GM12874 (cell line): ENCODE measurements at regions not wholly inside any gene's neighbourhood (a gene's known extent, or its start where the extent isn't known, plus 50 kb on each side); places are given as distances from the start of the nearest gene placed in this dataset.

Experiments used
- TF ChIP-seq, protein P1 (sequence below): IDR thresholded peaks from 2 replicates; pipeline ENCODE4 v1.5.1; 2011; ENCODE audit warnings: low read depth, mild to moderate bottlenecking, control low read depth, low read length, moderate library complexity; ENCODE audit not compliant: insufficient read depth

DNA sequence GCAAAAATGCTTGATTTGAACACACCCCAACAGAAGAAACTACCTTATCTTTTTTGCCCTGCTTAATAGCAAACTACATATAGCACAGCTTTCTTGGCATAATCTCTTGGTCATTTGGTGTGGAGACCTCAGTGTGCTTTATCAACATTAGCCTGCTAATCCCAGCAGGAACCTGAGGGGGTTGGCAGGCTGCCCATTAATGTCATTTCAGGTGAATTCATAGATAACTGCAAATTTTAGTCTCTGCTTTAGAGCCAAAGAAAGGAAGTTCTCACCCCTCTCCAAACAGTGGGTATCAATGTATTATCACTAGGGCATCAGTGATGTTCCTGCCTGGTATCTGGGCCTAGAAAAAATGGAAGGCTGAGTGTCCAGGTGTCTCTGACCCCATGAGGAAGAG lies 489.0 kb downstream of the NTRK2 start:
- TF ChIP-seq, protein P1, sequence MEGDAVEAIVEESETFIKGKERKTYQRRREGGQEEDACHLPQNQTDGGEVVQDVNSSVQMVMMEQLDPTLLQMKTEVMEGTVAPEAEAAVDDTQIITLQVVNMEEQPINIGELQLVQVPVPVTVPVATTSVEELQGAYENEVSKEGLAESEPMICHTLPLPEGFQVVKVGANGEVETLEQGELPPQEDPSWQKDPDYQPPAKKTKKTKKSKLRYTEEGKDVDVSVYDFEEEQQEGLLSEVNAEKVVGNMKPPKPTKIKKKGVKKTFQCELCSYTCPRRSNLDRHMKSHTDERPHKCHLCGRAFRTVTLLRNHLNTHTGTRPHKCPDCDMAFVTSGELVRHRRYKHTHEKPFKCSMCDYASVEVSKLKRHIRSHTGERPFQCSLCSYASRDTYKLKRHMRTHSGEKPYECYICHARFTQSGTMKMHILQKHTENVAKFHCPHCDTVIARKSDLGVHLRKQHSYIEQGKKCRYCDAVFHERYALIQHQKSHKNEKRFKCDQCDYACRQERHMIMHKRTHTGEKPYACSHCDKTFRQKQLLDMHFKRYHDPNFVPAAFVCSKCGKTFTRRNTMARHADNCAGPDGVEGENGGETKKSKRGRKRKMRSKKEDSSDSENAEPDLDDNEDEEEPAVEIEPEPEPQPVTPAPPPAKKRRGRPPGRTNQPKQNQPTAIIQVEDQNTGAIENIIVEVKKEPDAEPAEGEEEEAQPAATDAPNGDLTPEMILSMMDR = no peak

DNA sequence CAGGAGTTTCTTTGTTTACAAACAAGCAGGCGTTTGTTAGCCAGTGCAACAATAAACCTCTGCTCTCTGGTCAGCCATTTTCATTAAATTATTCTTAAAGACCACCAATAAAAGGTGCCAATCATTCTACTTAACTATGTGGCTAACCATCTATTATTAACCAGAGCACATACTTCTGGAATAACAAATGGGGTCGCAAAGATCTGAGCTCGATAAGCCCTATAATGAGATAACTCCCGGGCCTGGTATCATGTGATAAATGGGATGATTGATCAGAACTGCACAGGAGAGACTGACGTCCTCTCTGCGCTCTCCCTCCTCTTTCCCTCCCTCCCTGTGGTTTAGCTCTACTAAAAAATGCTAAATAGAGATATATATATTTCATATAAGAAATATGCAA lies 488.2 kb downstream of the NTRK2 start:
- TF ChIP-seq, protein P1 = no peak

DNA sequence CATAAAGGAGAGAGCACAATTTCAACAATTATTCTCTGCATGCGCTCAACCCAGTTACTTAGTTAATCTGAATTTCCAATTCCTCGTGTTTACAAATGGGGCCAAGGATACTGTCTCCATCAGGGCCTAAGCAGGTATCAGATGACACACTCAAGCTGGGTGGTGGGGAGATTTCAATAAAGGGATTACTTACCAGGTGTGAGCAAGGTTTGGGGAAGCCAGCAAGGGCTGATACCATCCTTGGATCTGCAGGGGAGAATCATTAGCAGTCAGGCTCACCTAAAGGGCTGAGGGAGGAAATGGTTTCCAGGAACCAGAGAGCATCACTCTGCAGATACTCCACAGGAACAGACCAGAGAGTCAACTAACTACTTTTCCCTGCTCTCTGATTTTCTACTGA lies 487.1 kb downstream of the NTRK2 start:
- TF ChIP-seq, protein P1 = no peak

DNA sequence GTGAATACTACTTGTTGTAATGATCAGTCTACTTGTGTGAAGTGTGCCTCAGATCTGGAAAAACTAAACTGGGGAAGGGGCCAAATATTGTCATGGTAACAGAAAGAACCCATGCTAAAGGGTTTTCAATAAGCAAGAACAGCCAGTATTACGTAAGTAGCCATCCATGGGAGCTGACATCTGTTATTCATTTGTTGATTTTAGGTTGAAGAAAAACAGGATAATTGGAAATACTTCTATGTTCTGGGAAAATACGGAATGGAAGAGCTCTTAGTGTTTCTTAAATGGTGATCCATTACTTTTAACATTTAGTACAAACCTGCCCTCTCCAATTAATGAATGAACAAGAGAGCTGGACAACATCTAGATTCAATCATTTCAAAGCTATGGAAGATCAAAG lies 485.8 kb downstream of the NTRK2 start:
- TF ChIP-seq, protein P1 = no peak

DNA sequence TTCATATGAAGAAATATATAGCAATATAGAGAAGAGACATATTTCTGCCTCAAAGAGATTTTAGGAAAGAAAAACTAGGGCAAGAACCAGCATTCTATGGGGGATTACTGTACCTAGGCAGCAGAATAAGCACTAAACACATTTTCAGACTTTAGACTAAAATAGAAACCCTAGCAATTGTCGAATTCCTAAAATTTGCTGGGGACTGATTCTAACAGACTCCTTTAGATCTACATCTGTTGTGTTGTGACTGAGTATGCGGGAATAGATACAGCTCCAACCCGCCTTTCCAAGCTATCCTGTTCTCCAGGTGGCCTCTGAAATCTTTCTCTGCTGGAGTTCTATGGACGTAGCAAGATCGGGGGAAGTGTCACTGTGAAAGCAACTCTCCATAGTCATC lies 482.2 kb downstream of the NTRK2 start:
- TF ChIP-seq, protein P1 = no peak

DNA sequence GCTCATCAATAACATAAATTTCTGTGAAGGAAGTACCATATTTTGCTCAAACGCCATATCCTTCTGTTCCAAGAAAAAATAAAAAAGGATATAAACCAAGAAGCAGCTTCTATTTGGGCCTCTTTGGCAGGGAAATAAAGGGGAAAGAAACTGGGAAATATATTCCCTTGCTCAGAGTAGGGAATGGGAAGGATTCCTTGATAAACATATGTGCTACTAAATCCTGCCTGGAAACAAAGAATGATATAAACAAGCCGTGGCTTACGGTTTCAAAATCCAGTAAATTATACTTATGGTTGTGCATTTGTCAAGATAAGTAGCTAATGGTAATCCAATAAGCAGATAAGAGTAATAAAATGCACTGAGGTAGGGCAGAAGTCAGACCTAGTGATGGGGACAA lies 481.6 kb downstream of the NTRK2 start:
- TF ChIP-seq, protein P1 = no peak

DNA sequence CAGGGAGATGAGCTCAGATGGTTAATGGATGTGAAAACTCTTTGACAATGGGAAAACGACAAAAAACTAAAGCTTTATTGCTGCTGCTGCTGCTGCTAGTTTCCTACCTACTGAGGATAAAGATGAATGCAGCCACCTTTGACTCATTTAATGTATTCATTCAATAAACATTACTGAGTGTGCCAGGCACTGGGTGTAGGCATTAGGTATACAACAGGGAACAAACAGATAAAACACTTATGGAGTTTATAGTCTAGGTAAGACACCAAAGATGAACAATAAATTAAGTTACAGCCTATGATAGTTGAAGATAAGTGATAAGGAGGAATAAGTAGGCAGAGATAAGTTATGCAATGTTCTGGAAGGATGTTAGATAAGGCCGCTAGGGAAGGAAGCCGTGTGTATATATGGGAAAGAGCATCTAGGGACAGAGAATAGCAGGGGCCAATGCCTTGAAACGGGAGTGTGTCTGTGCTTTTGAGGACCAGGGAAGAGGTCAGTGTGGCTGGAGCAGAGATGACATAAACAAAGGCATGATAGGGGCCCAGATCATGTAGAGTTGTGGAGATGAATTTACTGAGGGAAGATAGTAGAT lies 477.6 kb downstream of the NTRK2 start:
- TF ChIP-seq, protein P1 = no peak
